Erythroblast (primary cell): ENCODE measurements at regions not wholly inside any gene's neighbourhood (a gene's known extent, or its start where the extent isn't known, plus 50 kb on each side); places are given as distances from the start of the nearest gene placed in this dataset.

Source experiments
- GATA1 ChIP-seq: IDR thresholded peaks from 2 replicates; pipeline ENCODE4 v1.6.1; 2011; ENCODE audit warnings: low read depth, mild to moderate bottlenecking, control low read depth, low read length, moderate library complexity
- POLR2A ChIP-seq: IDR thresholded peaks from 2 replicates; pipeline ENCODE4 v1.6.1; 2011; ENCODE audit warnings: mild to moderate bottlenecking, low read length

- TF ChIP-seq POLR2A (no peak), GATA1 (no peak)
These were observed 282.6 kb downstream of the CBLN1 start for GRCh38 chr16:48999044-48999443.
